ENCODE measurements at regions not wholly inside any gene's neighbourhood (a gene's known extent, or its start where the extent isn't known, plus 50 kb on each side); places are given as distances from the start of the nearest gene placed in this dataset.

GRCh38 chr11:95415837-95416304, 184.9 kb upstream of the SESN3 start:
- TF ChIP-seq POLR2AphosphoS5 (IDR thresholded peaks at IDR 0.05; ENCODE audit: borderline replicate concordance, low read depth, low read length) (no peak), EZH2 (IDR thresholded peaks at IDR 0.05) (no peak), FOXP2 (optimal IDR thresholded peaks at IDR 0.05; ENCODE audit: control extremely low read depth, extremely low read length, insufficient read depth) (no peak)

Measured in SK-N-MC (cell line).